K562 (cell line): ENCODE measurements at regions not wholly inside any gene's neighbourhood (a gene's known extent, or its start where the extent isn't known, plus 50 kb on each side); places are given as distances from the start of the nearest gene placed in this dataset.

Source experiments
- ATAC-seq: fragments of 200-7000 bp; cut with Tn5 transposase; 3 replicates; pipeline ENCODE4 v1.9.1; 2020; ENCODE audit warnings: moderate library complexity
- BruUV-seq: library from RNA; stranded (reverse); fragments of 400-500 nt; replicated peaks from 2 replicates; lab custom pipeline; 2021; lab: Mats Ljungman, UMichigan
- CTCF ChIA-PET: fragments of 300-600 bp; formaldehyde crosslinking; extraction: SDS; loops from one replicate; lab custom pipeline; 2021; ENCODE audit warnings: low intra/inter-chr PET ratio; lab: Yijun Ruan, JAX
- POLR2A ChIA-PET: fragments of 300-600, 350-650 bp; sonication (Branson Sonifier 250); formaldehyde crosslinking; extraction: SDS; loops from one replicate; lab custom pipeline; 2021; ENCODE audit warnings: antibody characterized with exemption, inconsistent platforms; lab: Yijun Ruan, JAX
- DNase-seq, 4 experiments: peaks; one replicate each; pipeline versions ENCODE4 v3.0.0 to v3.0.0-alpha.2; 2011 to 2018; ENCODE audit warnings: low spot score in 3 of 4, mixed read lengths in 3 of 4; ENCODE audit errors: extremely low read depth in 1 of 4
- FAIRE-seq: peaks from 2 replicates; lab custom pipeline; 2011; peaks lifted over from hg19 to GRCh38; lab: Jason Lieb, UNC
- H2AFZ ChIP-seq: 2 replicates; pipeline ENCODE4 v1.6.0; 2011; ENCODE audit warnings: low read depth, low read length, control low read depth, inconsistent platforms
- H3K27ac ChIP-seq: fragments of 200-600 bp; 3 replicates; pipeline ENCODE4 v1.8.0; 2011; ENCODE audit warnings: low read depth, mild to moderate bottlenecking, control low read depth, inconsistent platforms, low read length, moderate library complexity, mixed read lengths; ENCODE audit errors: extremely low read depth
- H3K27me3 ChIP-seq, 2 experiments: fragments of 300-600 bp in 1 of 2; 2 replicates in 1 of 2; 3 replicates in 1 of 2; pipeline versions ENCODE4 v1.6.0 to v1.8.0; 2011; ENCODE audit warnings: inconsistent platforms in 2 of 2, low read length in 2 of 2, mild to moderate bottlenecking in 1 of 2, mixed read lengths in 1 of 2, moderate library complexity in 1 of 2; ENCODE audit not compliant: control insufficient read depth in 2 of 2, insufficient read depth in 2 of 2
- H3K36me3 ChIP-seq: fragments of 300-600 bp; 3 replicates; pipeline ENCODE4 v1.8.0; 2011; ENCODE audit warnings: mild to moderate bottlenecking, low read length, inconsistent platforms; ENCODE audit not compliant: control insufficient read depth, insufficient read depth
- H3K4me1 ChIP-seq, 2 experiments: fragments of 200-600 bp in 1 of 2; replicated peaks in 1 of 2; 2 replicates in 1 of 2; 3 replicates in 1 of 2; pipeline versions ENCODE4 v1.5.1 to v1.8.0; 2011; ENCODE audit warnings: inconsistent platforms in 2 of 2, low read length in 2 of 2, mild to moderate bottlenecking in 1 of 2, mixed read lengths in 1 of 2, moderate library complexity in 1 of 2; ENCODE audit not compliant: control insufficient read depth in 2 of 2, insufficient read depth in 2 of 2
- H3K4me2 ChIP-seq: 2 replicates; pipeline ENCODE4 v1.6.1; 2011; ENCODE audit warnings: low read length, control low read depth, inconsistent platforms, mixed read lengths; ENCODE audit not compliant: insufficient read depth
- H3K4me3 ChIP-seq: fragments of 200-600 bp; sonication (generic), shearing (Covaris generic); 2 replicates; pipeline ENCODE4 v1.5.1; 2016; ENCODE audit warnings: control low read depth, inconsistent platforms
- H3K79me2 ChIP-seq: fragments of 200-600 bp; 3 replicates; pipeline ENCODE4 v1.8.0; 2011; ENCODE audit warnings: low read length, inconsistent platforms; ENCODE audit not compliant: control insufficient read depth, insufficient read depth
- H3K9ac ChIP-seq, 2 experiments: 2 replicates each; pipeline versions ENCODE4 v1.6.0 to v1.6.1; 2011; ENCODE audit warnings: low read depth in 2 of 2, low read length in 2 of 2, control low read depth in 1 of 2, inconsistent platforms in 1 of 2, mild to moderate bottlenecking in 1 of 2, mixed read lengths in 1 of 2; ENCODE audit not compliant: insufficient read depth in 1 of 2
- H3K9me1 ChIP-seq: one replicate; pipeline ENCODE4 v1.6.0; 2011; ENCODE audit warnings: inconsistent platforms, mild to moderate bottlenecking, low read length, moderate library complexity; ENCODE audit not compliant: control insufficient read depth, insufficient read depth
- H3K9me3 ChIP-seq: replicated peaks from 2 replicates; pipeline ENCODE4 v1.5.1; 2011; ENCODE audit warnings: low read depth, low read length, inconsistent platforms; ENCODE audit not compliant: control insufficient read depth, insufficient read depth
- H4K20me1 ChIP-seq: replicated peaks from 2 replicates; pipeline ENCODE4 v1.6.1; 2011; ENCODE audit warnings: low read length, inconsistent platforms, mixed read lengths; ENCODE audit not compliant: control insufficient read depth, insufficient read depth
- CBX5 ChIP-seq: IDR thresholded peaks from 2 replicates; pipeline ENCODE4 v1.6.1; 2014; ENCODE audit warnings: low read depth, borderline replicate concordance
- CXXC5 ChIP-seq: fragments of 250-450 bp; sonication (Bioruptor Pico); IDR thresholded peaks from 2 replicates; pipeline ENCODE4 v1.8.0; 2022; ENCODE audit warnings: inconsistent platforms, mild to moderate bottlenecking, moderate library complexity
- ERF ChIP-seq: fragments of 450-650 bp; formaldehyde crosslinking; IDR thresholded peaks from 2 replicates; pipeline ENCODE4 v1.4.0; 2020; ENCODE audit warnings: mild to moderate bottlenecking, mixed read lengths
- FOXJ2 ChIP-seq: fragments of 200-800 bp; sonication (Bioruptor generic); IDR thresholded peaks from 2 replicates; pipeline ENCODE4 v1.6.1; 2016; ENCODE audit warnings: missing genetic modification characterization, missing compliant biosample characterization
- HDAC6 ChIP-seq: IDR thresholded peaks from 2 replicates; pipeline ENCODE4 v1.6.1; 2012; ENCODE audit warnings: low read depth, mild to moderate bottlenecking, control low read depth, inconsistent platforms, low read length, moderate library complexity
- KAT8 ChIP-seq: fragments of 450-650 bp; IDR thresholded peaks from 2 replicates; pipeline ENCODE4 v1.6.1; 2016; ENCODE audit warnings: low read depth, mild to moderate bottlenecking
- U2AF1 ChIP-seq: fragments of 200-400 bp; formaldehyde crosslinking; optimal IDR thresholded peaks from 2 replicates; pipeline ENCODE3; 2017; ENCODE audit warnings: mild to moderate bottlenecking, low read depth, low read length, moderate library complexity
- ZNF431 ChIP-seq: sonication (generic); formaldehyde crosslinking; IDR thresholded peaks from 2 replicates; pipeline ENCODE4 v1.8.0; 2022; ENCODE audit warnings: mild to moderate bottlenecking, missing genetic modification reagents
- WGBS: fragments of 100-300 bp; shearing (Covaris generic); methylation state at CpG from one replicate; pipeline ENCODE4 v1.1.6; 2016; ENCODE audit warnings: low coverage, mixed read lengths; ENCODE audit not compliant: insufficient coverage; ENCODE audit errors: missing lambda C conversion rate; 5-methylcytosine and 5-hydroxymethylcytosine counted together
- in situ Hi-C: fragments of 300-500 bp; cut with MboI; formaldehyde crosslinking; loops from 4 replicates; pipeline ENCODE4 v1.15.0; 2018; ENCODE audit warnings: inconsistent platforms, mixed read lengths
- intact Hi-C: fragments of 100-400 bp; cut with micrococcal nuclease; formaldehyde crosslinking; loops from 2 replicates; pipeline ENCODE4 v1.14.2; 2022
- TF ChIP-seq, protein P1 (sequence below): fragments of 450-650 bp; IDR thresholded peaks from 2 replicates; pipeline ENCODE4 v1.6.1; 2014; ENCODE audit warnings: low read depth, mild to moderate bottlenecking, moderate library complexity, borderline replicate concordance
- TF ChIP-seq, protein P2 (sequence below): fragments of 450-650 bp; formaldehyde crosslinking; conservative IDR thresholded peaks from 2 replicates; pipeline ENCODE4 v1.4.0; 2022; ENCODE audit warnings: mild to moderate bottlenecking, missing genetic modification characterization
- TF ChIP-seq, protein P3 (sequence below): sonication (generic); formaldehyde crosslinking; IDR thresholded peaks from 2 replicates; pipeline ENCODE4 v1.8.0; 2022; ENCODE audit warnings: mild to moderate bottlenecking, missing genetic modification reagents
- TF ChIP-seq, protein P4 (sequence below): fragments of 450-650 bp; IDR thresholded peaks from 2 replicates; pipeline ENCODE4 v1.6.1; 2017; ENCODE audit warnings: antibody characterized with exemption, mild to moderate bottlenecking
- TF ChIP-seq, protein P5 (sequence below): IDR thresholded peaks from 2 replicates; pipeline ENCODE4 v1.6.1; 2016; ENCODE audit warnings: missing genetic modification characterization, missing compliant biosample characterization

DNA sequence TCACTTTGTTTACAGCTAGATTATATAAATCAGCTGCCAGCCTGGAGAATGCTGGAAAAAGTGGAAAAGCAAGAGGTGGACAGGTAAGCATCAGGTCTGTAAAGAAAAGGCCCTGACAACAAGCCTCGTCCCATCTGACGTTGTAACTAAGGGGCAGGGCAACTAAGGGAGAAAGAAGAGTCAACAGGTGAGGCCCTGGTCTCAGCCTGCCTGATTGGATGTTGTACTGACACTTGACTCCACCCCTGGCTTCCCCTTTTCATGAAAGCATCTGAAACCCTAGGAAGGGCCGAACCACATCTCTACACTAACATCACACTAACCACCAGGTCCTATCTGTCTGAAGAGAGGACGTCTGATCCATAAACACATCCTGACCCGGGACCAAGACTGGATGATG is 357.6 kb upstream of the CFAP20DC start:
- CTCF ChIA-PET = no interaction called here
- Histone ChIP-seq H3K27ac (no peak overlapping the region), H3K9me3 (no peaks in the 10 kb centered on the region), H3K4me3 (no peak overlapping the region), H3K9ac (no peak overlapping the region), H3K4me1 (no peaks in the 10 kb centered on the region), H3K9me1 (no peaks in the 10 kb centered on the region), H3K79me2 (no peaks in the 10 kb centered on the region), H3K36me3 (no peaks in the 10 kb centered on the region), H3K4me2 (no peak overlapping the region), H2AFZ (no peak overlapping the region), H4K20me1 (no peaks in the 10 kb centered on the region), H3K27me3 (peaks cover 0 to 5% of the 10 kb centered on the region in 2 experiments; a peak in 1 of 5 replicates)
- BruUV-seq = no TSS peak
- in situ Hi-C loops (no loop called here), intact Hi-C loops (no loop called here)
- 0% methylated on average over 5 of the region's 5 CpGs for WGBS
- no peak for ATAC-seq
- no peak for DNase-seq
- POLR2A ChIA-PET = no interaction called here
- no peak for FAIRE-seq
- TF ChIP-seq CBX5 (no peak), U2AF1 (no peak), CXXC5 (CRISPR knock-in tag) (no peak), ZNF431 (CRISPR knock-in tag) (no peak), FOXJ2 (tag) (no peak), HDAC6 (no peak), KAT8 (no peak), ERF (no peak)
- TF ChIP-seq, protein P1, sequence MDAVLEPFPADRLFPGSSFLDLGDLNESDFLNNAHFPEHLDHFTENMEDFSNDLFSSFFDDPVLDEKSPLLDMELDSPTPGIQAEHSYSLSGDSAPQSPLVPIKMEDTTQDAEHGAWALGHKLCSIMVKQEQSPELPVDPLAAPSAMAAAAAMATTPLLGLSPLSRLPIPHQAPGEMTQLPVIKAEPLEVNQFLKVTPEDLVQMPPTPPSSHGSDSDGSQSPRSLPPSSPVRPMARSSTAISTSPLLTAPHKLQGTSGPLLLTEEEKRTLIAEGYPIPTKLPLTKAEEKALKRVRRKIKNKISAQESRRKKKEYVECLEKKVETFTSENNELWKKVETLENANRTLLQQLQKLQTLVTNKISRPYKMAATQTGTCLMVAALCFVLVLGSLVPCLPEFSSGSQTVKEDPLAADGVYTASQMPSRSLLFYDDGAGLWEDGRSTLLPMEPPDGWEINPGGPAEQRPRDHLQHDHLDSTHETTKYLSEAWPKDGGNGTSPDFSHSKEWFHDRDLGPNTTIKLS = no peak
- TF ChIP-seq, protein P2, sequence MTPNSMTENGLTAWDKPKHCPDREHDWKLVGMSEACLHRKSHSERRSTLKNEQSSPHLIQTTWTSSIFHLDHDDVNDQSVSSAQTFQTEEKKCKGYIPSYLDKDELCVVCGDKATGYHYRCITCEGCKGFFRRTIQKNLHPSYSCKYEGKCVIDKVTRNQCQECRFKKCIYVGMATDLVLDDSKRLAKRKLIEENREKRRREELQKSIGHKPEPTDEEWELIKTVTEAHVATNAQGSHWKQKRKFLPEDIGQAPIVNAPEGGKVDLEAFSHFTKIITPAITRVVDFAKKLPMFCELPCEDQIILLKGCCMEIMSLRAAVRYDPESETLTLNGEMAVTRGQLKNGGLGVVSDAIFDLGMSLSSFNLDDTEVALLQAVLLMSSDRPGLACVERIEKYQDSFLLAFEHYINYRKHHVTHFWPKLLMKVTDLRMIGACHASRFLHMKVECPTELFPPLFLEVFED (CRISPR knock-in tag) = no peak
- TF ChIP-seq, protein P3, sequence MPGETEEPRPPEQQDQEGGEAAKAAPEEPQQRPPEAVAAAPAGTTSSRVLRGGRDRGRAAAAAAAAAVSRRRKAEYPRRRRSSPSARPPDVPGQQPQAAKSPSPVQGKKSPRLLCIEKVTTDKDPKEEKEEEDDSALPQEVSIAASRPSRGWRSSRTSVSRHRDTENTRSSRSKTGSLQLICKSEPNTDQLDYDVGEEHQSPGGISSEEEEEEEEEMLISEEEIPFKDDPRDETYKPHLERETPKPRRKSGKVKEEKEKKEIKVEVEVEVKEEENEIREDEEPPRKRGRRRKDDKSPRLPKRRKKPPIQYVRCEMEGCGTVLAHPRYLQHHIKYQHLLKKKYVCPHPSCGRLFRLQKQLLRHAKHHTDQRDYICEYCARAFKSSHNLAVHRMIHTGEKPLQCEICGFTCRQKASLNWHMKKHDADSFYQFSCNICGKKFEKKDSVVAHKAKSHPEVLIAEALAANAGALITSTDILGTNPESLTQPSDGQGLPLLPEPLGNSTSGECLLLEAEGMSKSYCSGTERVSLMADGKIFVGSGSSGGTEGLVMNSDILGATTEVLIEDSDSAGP (CRISPR knock-in tag) = no peak
- TF ChIP-seq, protein P4, sequence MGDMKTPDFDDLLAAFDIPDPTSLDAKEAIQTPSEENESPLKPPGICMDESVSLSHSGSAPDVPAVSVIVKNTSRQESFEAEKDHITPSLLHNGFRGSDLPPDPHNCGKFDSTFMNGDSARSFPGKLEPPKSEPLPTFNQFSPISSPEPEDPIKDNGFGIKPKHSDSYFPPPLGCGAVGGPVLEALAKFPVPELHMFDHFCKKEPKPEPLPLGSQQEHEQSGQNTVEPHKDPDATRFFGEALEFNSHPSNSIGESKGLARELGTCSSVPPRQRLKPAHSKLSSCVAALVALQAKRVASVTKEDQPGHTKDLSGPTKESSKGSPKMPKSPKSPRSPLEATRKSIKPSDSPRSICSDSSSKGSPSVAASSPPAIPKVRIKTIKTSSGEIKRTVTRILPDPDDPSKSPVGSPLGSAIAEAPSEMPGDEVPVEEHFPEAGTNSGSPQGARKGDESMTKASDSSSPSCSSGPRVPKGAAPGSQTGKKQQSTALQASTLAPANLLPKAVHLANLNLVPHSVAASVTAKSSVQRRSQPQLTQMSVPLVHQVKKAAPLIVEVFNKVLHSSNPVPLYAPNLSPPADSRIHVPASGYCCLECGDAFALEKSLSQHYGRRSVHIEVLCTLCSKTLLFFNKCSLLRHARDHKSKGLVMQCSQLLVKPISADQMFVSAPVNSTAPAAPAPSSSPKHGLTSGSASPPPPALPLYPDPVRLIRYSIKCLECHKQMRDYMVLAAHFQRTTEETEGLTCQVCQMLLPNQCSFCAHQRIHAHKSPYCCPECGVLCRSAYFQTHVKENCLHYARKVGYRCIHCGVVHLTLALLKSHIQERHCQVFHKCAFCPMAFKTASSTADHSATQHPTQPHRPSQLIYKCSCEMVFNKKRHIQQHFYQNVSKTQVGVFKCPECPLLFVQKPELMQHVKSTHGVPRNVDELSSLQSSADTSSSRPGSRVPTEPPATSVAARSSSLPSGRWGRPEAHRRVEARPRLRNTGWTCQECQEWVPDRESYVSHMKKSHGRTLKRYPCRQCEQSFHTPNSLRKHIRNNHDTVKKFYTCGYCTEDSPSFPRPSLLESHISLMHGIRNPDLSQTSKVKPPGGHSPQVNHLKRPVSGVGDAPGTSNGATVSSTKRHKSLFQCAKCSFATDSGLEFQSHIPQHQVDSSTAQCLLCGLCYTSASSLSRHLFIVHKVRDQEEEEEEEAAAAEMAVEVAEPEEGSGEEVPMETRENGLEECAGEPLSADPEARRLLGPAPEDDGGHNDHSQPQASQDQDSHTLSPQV = no peak
- TF ChIP-seq, protein P5, sequence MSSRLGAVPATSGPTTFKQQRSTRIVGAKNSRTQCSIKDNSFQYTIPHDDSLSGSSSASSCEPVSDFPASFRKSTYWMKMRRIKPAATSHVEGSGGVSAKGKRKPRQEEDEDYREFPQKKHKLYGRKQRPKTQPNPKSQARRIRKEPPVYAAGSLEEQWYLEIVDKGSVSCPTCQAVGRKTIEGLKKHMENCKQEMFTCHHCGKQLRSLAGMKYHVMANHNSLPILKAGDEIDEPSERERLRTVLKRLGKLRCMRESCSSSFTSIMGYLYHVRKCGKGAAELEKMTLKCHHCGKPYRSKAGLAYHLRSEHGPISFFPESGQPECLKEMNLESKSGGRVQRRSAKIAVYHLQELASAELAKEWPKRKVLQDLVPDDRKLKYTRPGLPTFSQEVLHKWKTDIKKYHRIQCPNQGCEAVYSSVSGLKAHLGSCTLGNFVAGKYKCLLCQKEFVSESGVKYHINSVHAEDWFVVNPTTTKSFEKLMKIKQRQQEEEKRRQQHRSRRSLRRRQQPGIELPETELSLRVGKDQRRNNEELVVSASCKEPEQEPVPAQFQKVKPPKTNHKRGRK = no peak
